Choroid plexus epithelial cell (primary cell): ENCODE measurements at regions not wholly inside any gene's neighbourhood (a gene's known extent, or its start where the extent isn't known, plus 50 kb on each side); places are given as distances from the start of the nearest gene placed in this dataset.

Experiments used
- DNase-seq: peaks from one replicate; pipeline ENCODE4 v3.0.0-alpha.2; 2010; ENCODE audit warnings: low read depth
- H3K4me3 ChIP-seq: 2 replicates; pipeline ENCODE4 v1.5.1; 2011; ENCODE audit warnings: low read depth, mild to moderate bottlenecking, control low read depth, low read length, moderate library complexity
- CTCF ChIP-seq: conservative IDR thresholded peaks from 2 replicates; pipeline ENCODE4 v1.5.1; 2011; ENCODE audit warnings: low read depth, mild to moderate bottlenecking, control low read depth, inconsistent platforms, low read length, moderate library complexity

GRCh38 chr18:30103881-30104280 is 938.7 kb downstream of the DSC3 start:
- no peak overlapping the region for H3K4me3 ChIP-seq
- DNase-seq = no peak
- TF ChIP-seq CTCF = no peak

GRCh38 chr18:30096796-30097195 is 945.7 kb downstream of the DSC3 start:
- DNase-seq = no peak
- no peak for TF ChIP-seq CTCF
- no peak overlapping the region for H3K4me3 ChIP-seq

GRCh38 chr18:30094556-30094955 is 948.0 kb downstream of the DSC3 start:
- peak; percentile 46 for DNase-seq
- no peak overlapping the region for H3K4me3 ChIP-seq
- no peak for TF ChIP-seq CTCF

- TF ChIP-seq CTCF = no peak
- peak; percentile 13 for DNase-seq
Observed at GRCh38 chr18:30093376-30093775, 949.2 kb downstream of the DSC3 start.

GRCh38 chr18:30088238-30089015 is 954.1 kb downstream of the DSC3 start:
- TF ChIP-seq CTCF = no peak
- H3K4me3 ChIP-seq = no peak overlapping the region
- peak; percentile 13 for DNase-seq

More at GRCh38 chr18:30093376-30093775, 949.2 kb downstream of the DSC3 start:
- H3K4me3 ChIP-seq = no peak overlapping the region

- DNase-seq = no peak
- TF ChIP-seq CTCF = no peak
Observed at GRCh38 chr18:30086351-30086750, 956.2 kb downstream of the DSC3 start.

GRCh38 chr18:30081122-30081521 is 961.4 kb downstream of the DSC3 start:
- no peak for TF ChIP-seq CTCF
- H3K4me3 ChIP-seq = no peak overlapping the region
- DNase-seq = no peak

More at GRCh38 chr18:30086351-30086750, 956.2 kb downstream of the DSC3 start:
- no peak overlapping the region for H3K4me3 ChIP-seq
